IMR-90 (cell line): ENCODE measurements at regions not wholly inside any gene's neighbourhood (a gene's known extent, or its start where the extent isn't known, plus 50 kb on each side); places are given as distances from the start of the nearest gene placed in this dataset.

Experiments
- ATAC-seq: fragments of 200-7000 bp; cut with Tn5 transposase; 2 replicates; pipeline ENCODE4 v1.9.1; 2020; ENCODE audit warnings: low read depth, mild to moderate bottlenecking, moderate library complexity
- BruUV-seq: library from RNA; stranded (reverse); fragments of 400-500 nt; replicated peaks from 2 replicates; lab custom pipeline; 2021; lab: Mats Ljungman, UMichigan
- CTCF ChIA-PET: fragments of 300-600 bp; formaldehyde crosslinking; extraction: SDS; loops from one replicate; lab custom pipeline; 2021; ENCODE audit warnings: antibody characterized with exemption; lab: Yijun Ruan, JAX
- POLR2A ChIA-PET: fragments of 300-600 bp; sonication (Branson Sonifier 250); formaldehyde crosslinking; loops from one replicate; lab custom pipeline; 2022; ENCODE audit warnings: antibody characterized with exemption; ENCODE audit not compliant: unreplicated experiment; lab: Charles Lee
- DNase-seq: peaks from one replicate; pipeline ENCODE4 v3.0.0; 2013
- H2AFZ ChIP-seq: replicated peaks from 2 replicates; pipeline ENCODE3; 2013; ENCODE audit warnings: low read length, mild to moderate bottlenecking; ENCODE audit not compliant: poor library complexity
- H2AK5ac ChIP-seq: 2 replicates; pipeline ENCODE4 v1.6.1; 2013; ENCODE audit warnings: low read depth, low read length, inconsistent platforms
- H2AK9ac ChIP-seq: replicated peaks from 2 replicates; pipeline ENCODE3; 2013; ENCODE audit warnings: mild to moderate bottlenecking, low read depth, low read length, moderate library complexity; ENCODE audit not compliant: poor library complexity
- H2BK120ac ChIP-seq: 2 replicates; pipeline ENCODE4 v1.6.1; 2013; ENCODE audit warnings: low read depth, low read length, inconsistent platforms
- H2BK15ac ChIP-seq: 3 replicates; pipeline ENCODE4 v1.6.1; 2013; ENCODE audit warnings: low read depth, low read length, inconsistent platforms
- H2BK20ac ChIP-seq: 2 replicates; pipeline ENCODE4 v1.6.1; 2013; ENCODE audit warnings: low read depth, mild to moderate bottlenecking, inconsistent platforms, low read length, moderate library complexity
- H2BK5ac ChIP-seq: 2 replicates; pipeline ENCODE4 v1.6.1; 2013; ENCODE audit warnings: mild to moderate bottlenecking, low read depth, low read length, inconsistent platforms; ENCODE audit not compliant: poor library complexity, severe bottlenecking
- H3K14ac ChIP-seq: replicated peaks from 2 replicates; pipeline ENCODE4 v1.6.1; 2013; ENCODE audit warnings: low read depth, low read length, inconsistent platforms
- H3K18ac ChIP-seq: 2 replicates; pipeline ENCODE4 v1.6.1; 2013; ENCODE audit warnings: low read depth, low read length, control low read depth
- H3K23ac ChIP-seq: 2 replicates; pipeline ENCODE4 v1.6.1; 2013; ENCODE audit warnings: low read depth, low read length, inconsistent platforms
- H3K27ac ChIP-seq: 2 replicates; pipeline ENCODE4 v1.5.1; 2013; ENCODE audit warnings: mild to moderate bottlenecking, control low read depth, low read length; ENCODE audit not compliant: insufficient read depth
- H3K27me3 ChIP-seq: 2 replicates; pipeline ENCODE4 v1.6.1; 2013; ENCODE audit warnings: low read length; ENCODE audit not compliant: control insufficient read depth, insufficient read depth
- H3K36me3 ChIP-seq: 2 replicates; pipeline ENCODE4 v1.6.1; 2013; ENCODE audit warnings: low read length, mixed read lengths; ENCODE audit not compliant: control insufficient read depth, insufficient read depth
- H3K4ac ChIP-seq: 2 replicates; pipeline ENCODE4 v1.6.1; 2013; ENCODE audit warnings: low read depth, low read length, inconsistent platforms
- H3K4me1 ChIP-seq: 2 replicates; pipeline ENCODE4 v1.6.1; 2013; ENCODE audit warnings: low read length, mixed read lengths; ENCODE audit not compliant: control insufficient read depth, insufficient read depth
- H3K4me2 ChIP-seq: 2 replicates; pipeline ENCODE4 v1.6.1; 2013; ENCODE audit warnings: low read depth, mild to moderate bottlenecking, control low read depth, low read length, moderate library complexity
- H3K4me3 ChIP-seq: 2 replicates; pipeline ENCODE4 v1.5.1; 2013; ENCODE audit warnings: low read depth, mild to moderate bottlenecking, control low read depth, low read length, moderate library complexity; ENCODE audit not compliant: insufficient read depth
- H3K56ac ChIP-seq: 2 replicates; pipeline ENCODE4 v1.6.1; 2013; ENCODE audit warnings: low read length, inconsistent platforms; ENCODE audit not compliant: insufficient read depth; ENCODE audit errors: extremely low read depth
- H3K79me1 ChIP-seq, 2 experiments: 2 replicates each; pipeline ENCODE4 v1.6.1; 2013; ENCODE audit warnings: low read length in 2 of 2, inconsistent platforms in 1 of 2, low read depth in 1 of 2
- H3K9ac ChIP-seq: 2 replicates; pipeline ENCODE4 v1.6.1; 2013; ENCODE audit warnings: low read depth, low read length, control low read depth
- H3K9me1 ChIP-seq: 2 replicates; pipeline ENCODE4 v1.6.1; 2013; ENCODE audit warnings: low read length, inconsistent platforms; ENCODE audit not compliant: insufficient read depth
- H3K9me3 ChIP-seq: 2 replicates; pipeline ENCODE4 v1.6.1; 2013; ENCODE audit warnings: low read length; ENCODE audit not compliant: control insufficient read depth, insufficient read depth
- H4K20me1 ChIP-seq: 2 replicates; pipeline ENCODE4 v1.6.1; 2013; ENCODE audit warnings: low read length, inconsistent platforms; ENCODE audit not compliant: insufficient read depth
- H4K5ac ChIP-seq: 2 replicates; pipeline ENCODE4 v1.6.1; 2013; ENCODE audit warnings: mild to moderate bottlenecking, low read depth, low read length, control low read depth
- H4K8ac ChIP-seq, 2 experiments: 2 replicates each; pipeline ENCODE4 v1.6.1; 2013; ENCODE audit warnings: low read depth in 2 of 2, low read length in 2 of 2, control low read depth in 1 of 2, inconsistent platforms in 1 of 2
- H4K91ac ChIP-seq: 2 replicates; pipeline ENCODE4 v1.6.1; 2013; ENCODE audit warnings: low read depth, low read length, inconsistent platforms; ENCODE audit not compliant: insufficient read depth
- POLR2A ChIP-seq: IDR thresholded peaks from 2 replicates; pipeline ENCODE4 v1.6.1; 2012; ENCODE audit warnings: mild to moderate bottlenecking, low read depth, low read length
- SMC3 ChIP-seq: fragments of 150-350 bp; IDR thresholded peaks from 2 replicates; pipeline ENCODE4 v1.6.1; 2016; ENCODE audit warnings: low read depth, mild to moderate bottlenecking, antibody characterized with exemption, low read length, moderate library complexity
- WGBS, 2 experiments: methylation state at CpG; one replicate each; pipeline versions ENCODE4 v1.1.5 to v1.1.7; 2013; ENCODE audit warnings: missing lambda C conversion rate in 2 of 2; ENCODE audit not compliant: insufficient read length in 1 of 2; ENCODE audit errors: extremely low coverage in 2 of 2; 5-methylcytosine and 5-hydroxymethylcytosine counted together
- dilution Hi-C: fragments of 300-500 bp; cut with HindIII; formaldehyde crosslinking; loops from one replicate; pipeline ENCODE4 v1.14.3; 2018; ENCODE audit warnings: low sequenced_read_pairs; ENCODE audit not compliant: unreplicated experiment
- in situ Hi-C: fragments of 300-500 bp; cut with MboI; formaldehyde crosslinking; loops from 3 replicates; pipeline ENCODE4 v1.14.3; 2019; ENCODE audit warnings: low sequenced_read_pairs, inconsistent platforms, mixed read lengths
- intact Hi-C: fragments of 100-400 bp; cut with micrococcal nuclease; formaldehyde crosslinking; loops from 2 replicates; pipeline ENCODE4 v1.10.0; 2022
- TF ChIP-seq, protein P1 (sequence below): conservative IDR thresholded peaks from 2 replicates; pipeline ENCODE4 v1.5.1; 2012; ENCODE audit warnings: mild to moderate bottlenecking, low read depth, low read length, improper control_type of control experiment

GRCh38 chr5:4048398-4048797 is 452.8 kb downstream of the IRX1 start:
- no peaks in the 10 kb centered on the region for H3K27me3 ChIP-seq
- no peaks in the 10 kb centered on the region for H4K20me1 ChIP-seq
- H2AFZ ChIP-seq: no peak overlapping the region
- no peak overlapping the region for H4K5ac ChIP-seq
- H3K79me1 ChIP-seq: no peaks in the 10 kb centered on the region
- H3K9me3 ChIP-seq: peaks cover 14% of the 10 kb centered on the region
- H3K56ac ChIP-seq: no peak overlapping the region
- H3K4me2 ChIP-seq: no peak overlapping the region
- no peaks in the 10 kb centered on the region for H3K36me3 ChIP-seq
- no peak overlapping the region for H4K8ac ChIP-seq
- no peak overlapping the region for H2BK20ac ChIP-seq
- intact Hi-C loops: no loop called here
- CTCF ChIA-PET: no interaction called here
- H3K9me1 ChIP-seq: no peaks in the 10 kb centered on the region
- H3K9ac ChIP-seq: no peak overlapping the region
- H3K4ac ChIP-seq: no peak overlapping the region
- no peak overlapping the region for H3K18ac ChIP-seq
- dilution Hi-C loops: no loop called here
- H3K23ac ChIP-seq: no peak overlapping the region
- DNase-seq (no peak), ATAC-seq (no peak)
- no peaks in the 10 kb centered on the region for H3K4me1 ChIP-seq
- WGBS, 2 experiments: no CpG with 5 or more reads among the region's 4 CpGs
- H2AK9ac ChIP-seq: no peak overlapping the region
- TF ChIP-seq POLR2A (no peak), SMC3 (no peak)
- TF ChIP-seq, protein P1, sequence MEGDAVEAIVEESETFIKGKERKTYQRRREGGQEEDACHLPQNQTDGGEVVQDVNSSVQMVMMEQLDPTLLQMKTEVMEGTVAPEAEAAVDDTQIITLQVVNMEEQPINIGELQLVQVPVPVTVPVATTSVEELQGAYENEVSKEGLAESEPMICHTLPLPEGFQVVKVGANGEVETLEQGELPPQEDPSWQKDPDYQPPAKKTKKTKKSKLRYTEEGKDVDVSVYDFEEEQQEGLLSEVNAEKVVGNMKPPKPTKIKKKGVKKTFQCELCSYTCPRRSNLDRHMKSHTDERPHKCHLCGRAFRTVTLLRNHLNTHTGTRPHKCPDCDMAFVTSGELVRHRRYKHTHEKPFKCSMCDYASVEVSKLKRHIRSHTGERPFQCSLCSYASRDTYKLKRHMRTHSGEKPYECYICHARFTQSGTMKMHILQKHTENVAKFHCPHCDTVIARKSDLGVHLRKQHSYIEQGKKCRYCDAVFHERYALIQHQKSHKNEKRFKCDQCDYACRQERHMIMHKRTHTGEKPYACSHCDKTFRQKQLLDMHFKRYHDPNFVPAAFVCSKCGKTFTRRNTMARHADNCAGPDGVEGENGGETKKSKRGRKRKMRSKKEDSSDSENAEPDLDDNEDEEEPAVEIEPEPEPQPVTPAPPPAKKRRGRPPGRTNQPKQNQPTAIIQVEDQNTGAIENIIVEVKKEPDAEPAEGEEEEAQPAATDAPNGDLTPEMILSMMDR: no peak
- H4K91ac ChIP-seq: no peak overlapping the region
- POLR2A ChIA-PET: no interaction called here
- in situ Hi-C loops: no loop called here
- H3K14ac ChIP-seq: no peak overlapping the region
- H2BK5ac ChIP-seq: no peak overlapping the region
- no peak overlapping the region for H2AK5ac ChIP-seq
- H3K4me3 ChIP-seq: no peak overlapping the region
- no peak overlapping the region for H3K27ac ChIP-seq
- no peak overlapping the region for H2BK15ac ChIP-seq
- no peak overlapping the region for H2BK120ac ChIP-seq
- BruUV-seq: no TSS peak
